BE2C (cell line): ENCODE measurements at regions not wholly inside any gene's neighbourhood (a gene's known extent, or its start where the extent isn't known, plus 50 kb on each side); places are given as distances from the start of the nearest gene placed in this dataset.
"Not testable (repeated sequence)": the region's sequence is repeated elsewhere in the genome, so short reads cannot be mapped to it uniquely, and the experiment has no call there.

ENCODE experiments used
- DNase-seq: peaks from one replicate; pipeline ENCODE4 v3.0.0-alpha.2; 2020
- H3K27me3 ChIP-seq: fragments of 250-450 bp; sonication (Bioruptor Pico); 2 replicates; pipeline ENCODE4 v1.5.1; 2020; ENCODE audit warnings: mild to moderate bottlenecking
- H3K36me3 ChIP-seq: fragments of 250-450 bp; sonication (Bioruptor Pico); 2 replicates; pipeline ENCODE4 v1.5.1; 2020; ENCODE audit warnings: mild to moderate bottlenecking
- H3K4me1 ChIP-seq: fragments of 250-450 bp; sonication (Bioruptor Pico); 2 replicates; pipeline ENCODE4 v1.5.1; 2020
- H3K4me3 ChIP-seq: 2 replicates; pipeline ENCODE4 v1.5.1; 2011; ENCODE audit warnings: low read depth, low read length
- H3K9me3 ChIP-seq: fragments of 250-450 bp; sonication (Bioruptor Pico); 2 replicates; pipeline ENCODE4 v1.5.1; 2020
- CTCF ChIP-seq: IDR thresholded peaks from 2 replicates; pipeline ENCODE4 v1.5.1; 2012; ENCODE audit warnings: mild to moderate bottlenecking, low read depth, low read length

DNA sequence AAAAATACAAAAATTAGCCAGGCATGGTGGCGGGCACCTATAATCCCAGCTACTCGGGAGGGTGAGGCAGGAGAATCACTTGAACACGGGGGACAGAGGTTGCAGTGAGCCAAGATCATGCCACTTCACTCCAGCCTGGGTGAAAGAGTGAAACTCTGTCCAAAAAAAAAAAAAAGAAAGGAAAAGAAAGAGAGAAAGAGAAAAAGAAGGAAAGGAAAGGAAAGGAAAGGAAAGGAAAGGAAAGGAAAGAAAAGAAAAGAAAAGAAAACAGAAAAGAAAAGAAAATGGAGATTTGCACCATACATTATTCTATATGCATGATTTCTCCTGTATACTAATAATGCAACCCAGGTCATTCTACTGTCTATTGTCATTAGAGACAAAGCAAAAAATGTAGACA, 421.5 kb downstream of the PCDH19 start:
- DNase-seq, H3K36me3 ChIP-seq, H3K4me1 ChIP-seq, H3K27me3 ChIP-seq, H3K4me3 ChIP-seq, H3K9me3 ChIP-seq: not testable (repeated sequence)

GRCh38 chrX:99973572-99974226, 436.4 kb downstream of the PCDH19 start:
- Histone ChIP-seq H3K9me3 (no peaks in the 10 kb centered on the region), H3K4me3 (no peak overlapping the region), H3K36me3 (no peaks in the 10 kb centered on the region), H3K4me1 (no peaks in the 10 kb centered on the region), H3K27me3 (no peaks in the 10 kb centered on the region)
- TF ChIP-seq CTCF = no peak
- DNase-seq = no peak

GRCh38 chrX:99939883-99940232, 470.2 kb downstream of the PCDH19 start:
- no peaks in the 10 kb centered on the region for H3K4me1 ChIP-seq
- H3K36me3 ChIP-seq = no peaks in the 10 kb centered on the region
- H3K27me3 ChIP-seq = no peaks in the 10 kb centered on the region
- DNase-seq = no peak
- TF ChIP-seq CTCF = no peak
- H3K4me3 ChIP-seq = no peak overlapping the region
- no peaks in the 10 kb centered on the region for H3K9me3 ChIP-seq

DNA sequence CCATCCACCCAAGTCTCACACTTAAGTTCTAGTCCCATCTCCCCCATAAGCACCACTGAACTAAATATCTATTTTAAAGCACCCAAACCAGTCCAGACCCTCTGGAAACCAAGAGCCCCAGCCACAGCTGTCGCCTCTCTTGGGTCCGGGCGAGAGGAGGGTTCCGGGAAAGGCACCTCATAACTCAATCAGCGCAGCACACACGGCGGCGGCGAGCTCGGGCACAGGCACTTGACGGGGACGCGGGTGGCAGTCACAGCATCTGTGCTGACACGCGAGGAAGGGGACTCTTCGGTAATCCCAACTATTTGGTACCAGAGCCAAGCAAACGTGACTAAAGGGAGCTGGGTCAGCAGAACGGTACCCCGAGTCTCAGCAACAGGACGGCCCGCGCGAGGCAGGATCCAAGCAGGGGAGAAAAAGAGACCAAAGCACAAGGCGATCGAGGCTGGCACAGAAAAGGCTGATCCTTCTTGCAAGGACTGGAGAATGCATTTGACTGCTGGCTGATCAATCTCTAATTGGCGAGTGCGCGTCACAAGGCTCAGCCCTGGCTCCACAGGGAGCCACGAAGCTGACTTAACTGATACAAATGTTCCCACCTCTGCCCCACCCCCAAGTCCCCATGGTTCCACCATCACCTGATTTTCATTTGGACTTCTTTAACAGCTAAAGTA, 470.7 kb downstream of the PCDH19 start:
- not testable (repeated sequence) for DNase-seq, H3K9me3 ChIP-seq, H3K4me3 ChIP-seq, H3K27me3 ChIP-seq, H3K36me3 ChIP-seq, H3K4me1 ChIP-seq

- no peak for TF ChIP-seq CTCF
Observed at GRCh38 chrX:99938464-99938863, 471.6 kb downstream of the PCDH19 start.

DNA sequence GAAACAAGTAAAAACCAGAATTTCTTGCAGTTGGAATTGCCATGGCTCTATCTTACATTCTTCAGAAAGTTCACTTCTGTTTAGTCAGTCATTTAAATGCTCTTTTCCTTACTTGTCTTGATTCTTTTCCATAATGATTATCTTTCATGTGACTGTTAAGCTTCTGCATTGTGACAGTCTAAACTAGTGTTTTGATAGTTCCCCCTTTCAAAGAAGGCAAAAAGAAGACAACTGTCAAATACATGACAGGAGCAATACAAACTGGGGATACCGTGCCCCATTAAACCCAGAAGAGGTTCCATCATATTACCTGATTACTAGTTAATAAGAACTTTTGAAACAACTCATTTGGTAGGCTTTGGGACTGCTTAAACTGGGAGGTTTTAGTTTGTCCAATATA, 476.2 kb downstream of the PCDH19 start:
- DNase-seq = no peak
- Histone ChIP-seq H3K27me3 (no peaks in the 10 kb centered on the region), H3K4me1 (no peaks in the 10 kb centered on the region), H3K9me3 (no peaks in the 10 kb centered on the region), H3K4me3 (no peak overlapping the region), H3K36me3 (no peaks in the 10 kb centered on the region)
- no peak for TF ChIP-seq CTCF

More at GRCh38 chrX:99938464-99938863, 471.6 kb downstream of the PCDH19 start:
- no peak for DNase-seq
- Histone ChIP-seq H3K9me3 (no peaks in the 10 kb centered on the region), H3K4me1 (no peaks in the 10 kb centered on the region), H3K36me3 (no peaks in the 10 kb centered on the region), H3K27me3 (no peaks in the 10 kb centered on the region), H3K4me3 (no peak overlapping the region)

GRCh38 chrX:99914635-99915034, 495.4 kb downstream of the PCDH19 start:
- Histone ChIP-seq H3K4me1 (no peaks in the 10 kb centered on the region), H3K9me3 (no peaks in the 10 kb centered on the region), H3K27me3 (no peaks in the 10 kb centered on the region), H3K36me3 (no peaks in the 10 kb centered on the region), H3K4me3 (no peak overlapping the region)
- DNase-seq = no peak
- no peak for TF ChIP-seq CTCF
